Mesothelial cell of epicardium (in vitro differentiated cells): ENCODE measurements at regions not wholly inside any gene's neighbourhood (a gene's known extent, or its start where the extent isn't known, plus 50 kb on each side); places are given as distances from the start of the nearest gene placed in this dataset.
A peak's percentile ranks its signal among the peaks of the same experiment; 100 is the strongest.
"Not testable (repeated sequence)": the region's sequence is repeated elsewhere in the genome, so short reads cannot be mapped to it uniquely, and the experiment has no call there.

Source experiments
- DNase-seq, 2 experiments: peaks; one replicate each; pipeline ENCODE4 v3.0.0; 2021; ENCODE audit warnings: low spot score in 2 of 2; ENCODE audit not compliant: unreplicated experiment in 2 of 2
- H3K27ac Mint-ChIP-seq: 2 replicates; pipeline ENCODE4 v1.8.0; 2021; ENCODE audit warnings: mixed read lengths
- H3K27me3 Mint-ChIP-seq: 2 replicates; pipeline ENCODE4 v1.8.0; 2021; ENCODE audit warnings: low read depth, mixed read lengths
- H3K36me3 Mint-ChIP-seq: 2 replicates; pipeline ENCODE4 v1.8.0; 2021; ENCODE audit warnings: mixed read lengths
- H3K4me1 Mint-ChIP-seq: 2 replicates; pipeline ENCODE4 v1.8.0; 2021; ENCODE audit warnings: mixed read lengths
- H3K4me3 Mint-ChIP-seq: 2 replicates; pipeline ENCODE4 v1.8.0; 2021; ENCODE audit warnings: mild to moderate bottlenecking, moderate library complexity, mixed read lengths
- H3K9me3 Mint-ChIP-seq: 2 replicates; pipeline ENCODE4 v1.8.0; 2021; ENCODE audit warnings: mixed read lengths
- TF ChIP-seq, protein P1 (sequence below): fragments of 200-600 bp; sonication (generic); IDR thresholded peaks from one replicate; pipeline ENCODE4 v1.5.0; 2021; ENCODE audit warnings: antibody characterized with exemption; ENCODE audit not compliant: unreplicated experiment

DNA sequence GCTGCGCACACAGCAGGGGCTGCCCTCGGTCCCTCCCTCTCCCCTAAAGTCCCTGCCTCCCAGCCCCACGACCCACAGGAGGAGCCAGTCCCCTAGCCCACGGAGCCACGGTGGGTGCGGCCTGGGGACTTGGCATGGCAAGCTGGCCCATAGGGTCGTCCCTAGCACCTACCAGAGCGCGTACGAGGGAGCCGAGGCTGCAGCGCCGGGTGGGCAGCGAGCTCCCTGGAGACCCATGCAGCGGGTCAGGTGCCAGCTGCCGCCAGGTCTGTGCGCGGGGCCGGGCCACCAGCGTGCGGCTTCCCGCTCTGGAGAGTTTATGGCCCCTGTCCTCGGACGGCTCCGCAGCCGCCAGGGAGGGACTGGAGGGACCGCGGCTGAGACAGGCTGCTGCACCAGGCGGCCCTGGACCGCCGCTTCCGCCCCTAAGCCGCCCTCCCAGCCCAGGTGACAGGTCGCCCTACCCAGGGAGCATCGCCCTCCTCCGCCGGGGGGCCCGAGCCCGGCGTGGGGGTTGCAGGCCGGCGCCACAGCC, 273.6 kb downstream of the CCDC74A start:
- TF ChIP-seq, protein P1, sequence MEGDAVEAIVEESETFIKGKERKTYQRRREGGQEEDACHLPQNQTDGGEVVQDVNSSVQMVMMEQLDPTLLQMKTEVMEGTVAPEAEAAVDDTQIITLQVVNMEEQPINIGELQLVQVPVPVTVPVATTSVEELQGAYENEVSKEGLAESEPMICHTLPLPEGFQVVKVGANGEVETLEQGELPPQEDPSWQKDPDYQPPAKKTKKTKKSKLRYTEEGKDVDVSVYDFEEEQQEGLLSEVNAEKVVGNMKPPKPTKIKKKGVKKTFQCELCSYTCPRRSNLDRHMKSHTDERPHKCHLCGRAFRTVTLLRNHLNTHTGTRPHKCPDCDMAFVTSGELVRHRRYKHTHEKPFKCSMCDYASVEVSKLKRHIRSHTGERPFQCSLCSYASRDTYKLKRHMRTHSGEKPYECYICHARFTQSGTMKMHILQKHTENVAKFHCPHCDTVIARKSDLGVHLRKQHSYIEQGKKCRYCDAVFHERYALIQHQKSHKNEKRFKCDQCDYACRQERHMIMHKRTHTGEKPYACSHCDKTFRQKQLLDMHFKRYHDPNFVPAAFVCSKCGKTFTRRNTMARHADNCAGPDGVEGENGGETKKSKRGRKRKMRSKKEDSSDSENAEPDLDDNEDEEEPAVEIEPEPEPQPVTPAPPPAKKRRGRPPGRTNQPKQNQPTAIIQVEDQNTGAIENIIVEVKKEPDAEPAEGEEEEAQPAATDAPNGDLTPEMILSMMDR: no peak
- Mint-ChIP-seq H3K4me3 (no peak overlapping the region), H3K4me1 (no peaks in the 10 kb centered on the region), H3K36me3 (no peaks in the 10 kb centered on the region), H3K27me3 (peaks cover 13% of the 10 kb centered on the region), H3K9me3 (no peaks in the 10 kb centered on the region), H3K27ac (no peak overlapping the region)
- no peak for DNase-seq

DNA sequence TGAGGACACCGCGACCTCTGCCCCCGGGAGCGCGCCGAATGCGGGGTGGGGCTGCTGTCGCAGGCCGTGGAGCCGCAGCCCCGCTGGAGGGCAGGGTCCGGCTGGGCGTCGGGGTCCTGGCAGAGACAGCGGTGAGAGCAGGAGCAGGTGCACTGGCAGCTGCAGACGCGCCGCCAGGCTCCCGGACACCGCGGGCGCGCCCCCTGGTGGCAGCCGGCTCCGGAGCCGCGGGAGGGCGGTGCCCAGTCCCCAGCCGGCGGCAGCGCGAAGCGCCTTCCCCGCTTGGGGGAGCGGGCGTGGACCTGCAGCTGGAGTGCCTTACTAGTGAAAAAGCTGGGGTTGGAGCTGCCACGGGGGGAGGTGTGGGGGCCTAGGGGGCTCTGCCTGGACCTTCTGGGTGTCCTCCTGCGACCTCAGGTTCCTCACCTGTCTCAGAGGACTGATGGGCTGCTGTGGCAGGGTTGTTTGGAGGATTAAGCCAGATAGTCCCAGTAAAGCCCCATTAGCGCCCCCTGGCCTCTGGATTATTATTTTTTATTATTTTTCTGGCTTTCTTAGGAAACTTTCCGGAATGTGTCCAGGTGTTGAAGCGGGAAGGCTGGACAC, 274.2 kb downstream of the CCDC74A start:
- peaks cover 14% of the 10 kb centered on the region for H3K27me3 Mint-ChIP-seq
- H3K9me3 Mint-ChIP-seq, H3K36me3 Mint-ChIP-seq, H3K4me1 Mint-ChIP-seq: not testable (repeated sequence)
- peak overlapping the region; percentile 80 for H3K4me3 Mint-ChIP-seq
- peak overlapping the region; percentile 47 for H3K27ac Mint-ChIP-seq
- DNase-seq: peak; percentile 64 to 92
- TF ChIP-seq, protein P1: peak; percentile 92

DNA sequence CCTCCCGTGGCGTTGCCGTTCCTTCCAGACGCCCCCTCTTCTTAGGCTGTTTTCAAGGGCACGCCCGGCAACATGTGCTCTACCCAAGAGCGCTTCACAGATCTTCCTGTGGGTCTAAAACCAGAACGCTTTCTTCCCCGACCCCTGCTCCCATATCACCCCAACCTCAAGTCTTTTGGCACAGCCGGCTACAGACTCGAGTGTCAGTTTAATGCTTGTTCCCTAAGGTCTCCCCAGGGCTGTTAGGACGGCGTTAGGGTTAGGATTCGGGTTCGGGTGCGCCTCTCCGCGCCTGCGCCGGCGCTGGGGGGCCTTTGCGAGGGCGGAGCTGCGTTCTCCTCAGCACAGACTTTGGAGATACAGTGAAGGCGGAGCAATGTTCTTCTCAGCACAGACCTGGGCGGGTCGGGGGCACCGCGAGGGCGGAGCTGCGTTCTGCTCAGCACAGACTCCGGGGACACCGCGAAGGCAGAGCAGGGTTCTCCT, 274.7 kb downstream of the CCDC74A start:
- Mint-ChIP-seq H3K27me3 (peaks cover 19% of the 10 kb centered on the region), H3K27ac (peak overlapping the region; percentile 47), H3K4me3 (peak overlapping the region; percentile 80)
- H3K4me1 Mint-ChIP-seq, H3K36me3 Mint-ChIP-seq, H3K9me3 Mint-ChIP-seq: not testable (repeated sequence)
- DNase-seq: peak; percentile 31 to 66

DNA sequence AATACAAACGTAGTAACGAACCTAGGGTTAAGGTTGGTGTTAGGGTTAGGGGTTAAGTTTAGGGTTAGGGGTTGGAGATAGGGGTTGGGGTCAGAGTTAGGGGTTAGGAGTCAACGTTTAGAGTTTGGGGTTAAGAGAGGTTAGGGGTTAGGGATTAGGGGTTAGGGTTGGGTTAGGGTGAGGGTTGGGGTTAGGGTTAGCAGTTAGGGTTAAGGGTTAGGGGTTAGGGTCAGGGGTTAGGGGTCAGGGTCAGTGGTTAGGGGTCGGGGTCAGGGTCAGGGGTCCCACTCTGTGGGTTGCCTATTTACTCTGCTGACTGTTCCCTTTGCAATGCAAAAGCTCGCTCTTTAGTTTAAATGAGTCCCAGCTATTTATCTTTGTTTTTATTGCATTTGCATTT, 275.5 kb downstream of the CCDC74A start:
- H3K9me3 Mint-ChIP-seq, DNase-seq, H3K36me3 Mint-ChIP-seq, H3K4me3 Mint-ChIP-seq, H3K27ac Mint-ChIP-seq, H3K4me1 Mint-ChIP-seq: not testable (repeated sequence)
- peaks cover 26% of the 10 kb centered on the region for H3K27me3 Mint-ChIP-seq

DNA sequence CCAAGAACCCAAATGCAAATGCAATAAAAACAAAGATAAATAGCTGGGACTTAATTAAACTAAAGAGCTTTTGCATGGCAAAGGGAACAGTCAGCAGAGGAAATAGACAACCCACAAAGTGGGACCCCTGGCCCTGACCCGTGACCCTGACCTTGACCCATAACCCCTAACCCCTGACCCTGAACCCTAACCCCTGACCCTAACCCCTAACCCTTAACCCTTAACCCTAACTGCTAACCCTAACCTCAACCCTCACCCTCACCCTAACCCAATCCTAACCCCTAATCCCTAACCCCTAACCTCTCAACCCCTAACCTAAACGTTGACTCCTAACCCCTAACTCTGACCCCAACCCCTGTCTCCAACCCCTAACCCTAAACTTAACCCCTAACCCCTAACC, 284.9 kb downstream of the CCDC74A start:
- H3K4me3 Mint-ChIP-seq, DNase-seq, H3K9me3 Mint-ChIP-seq, H3K4me1 Mint-ChIP-seq, H3K27ac Mint-ChIP-seq, H3K36me3 Mint-ChIP-seq: not testable (repeated sequence)
- peaks cover 29% of the 10 kb centered on the region for H3K27me3 Mint-ChIP-seq

DNA sequence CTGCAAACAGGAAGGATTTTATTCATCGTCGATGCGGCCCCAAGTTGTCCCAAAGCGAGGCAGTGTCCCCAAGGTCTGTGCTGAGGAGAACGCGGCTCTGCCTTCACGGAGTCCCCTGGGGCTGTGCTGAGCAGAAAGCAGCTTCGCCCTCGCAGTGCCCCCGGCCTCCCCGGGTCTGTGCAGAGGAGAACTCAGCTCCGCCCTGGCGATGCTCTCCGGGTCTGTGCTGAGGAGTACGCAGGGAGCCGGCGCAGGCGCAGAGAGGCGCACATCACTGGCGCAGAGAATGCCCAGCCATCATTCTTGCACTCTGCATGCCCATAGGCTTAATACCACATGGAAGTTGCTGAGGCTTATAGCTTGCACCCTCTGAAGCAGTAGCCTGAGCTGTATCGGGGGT, 285.7 kb downstream of the CCDC74A start:
- not testable (repeated sequence) for H3K4me1 Mint-ChIP-seq, H3K9me3 Mint-ChIP-seq, H3K36me3 Mint-ChIP-seq, DNase-seq, H3K27ac Mint-ChIP-seq, H3K4me3 Mint-ChIP-seq
- H3K27me3 Mint-ChIP-seq: peaks cover 23% of the 10 kb centered on the region

DNA sequence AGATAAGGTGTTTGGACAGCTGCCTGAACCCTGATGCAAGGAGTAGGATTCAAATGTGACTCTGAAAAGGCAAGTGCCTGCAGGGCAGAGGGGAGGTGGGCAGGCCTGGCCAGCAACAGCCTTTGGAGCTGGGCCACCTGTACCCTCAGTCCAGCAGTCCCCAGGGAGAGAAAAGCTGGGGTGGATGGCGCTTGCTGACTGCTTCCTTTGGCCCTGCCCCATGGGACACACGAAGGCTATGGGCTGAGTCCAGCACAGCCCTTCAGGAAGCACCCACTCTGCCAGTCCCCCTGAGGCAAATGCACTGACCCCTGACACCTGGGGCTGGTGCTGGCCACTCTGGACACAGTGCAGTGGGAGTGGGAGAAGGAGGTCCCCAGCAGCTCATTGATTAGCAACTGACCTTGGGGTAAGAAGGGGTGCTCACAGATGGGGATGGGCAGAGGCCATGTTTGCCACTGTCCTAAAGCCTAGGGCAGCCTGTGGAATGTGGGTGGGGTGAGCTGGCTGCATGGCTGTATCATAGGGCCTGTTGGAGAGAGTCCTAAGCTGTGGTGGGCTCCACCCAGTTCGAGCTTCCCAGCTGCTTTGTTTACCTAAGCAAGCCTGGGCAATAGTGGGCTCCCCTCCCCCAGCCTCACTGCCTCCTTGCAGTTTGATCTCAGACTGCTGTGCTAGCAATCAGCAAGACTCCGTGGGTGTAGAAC, 290.7 kb downstream of the CCDC74A start:
- not testable (repeated sequence) for DNase-seq, H3K36me3 Mint-ChIP-seq, H3K4me1 Mint-ChIP-seq, H3K9me3 Mint-ChIP-seq, H3K27me3 Mint-ChIP-seq, H3K27ac Mint-ChIP-seq, H3K4me3 Mint-ChIP-seq

DNA sequence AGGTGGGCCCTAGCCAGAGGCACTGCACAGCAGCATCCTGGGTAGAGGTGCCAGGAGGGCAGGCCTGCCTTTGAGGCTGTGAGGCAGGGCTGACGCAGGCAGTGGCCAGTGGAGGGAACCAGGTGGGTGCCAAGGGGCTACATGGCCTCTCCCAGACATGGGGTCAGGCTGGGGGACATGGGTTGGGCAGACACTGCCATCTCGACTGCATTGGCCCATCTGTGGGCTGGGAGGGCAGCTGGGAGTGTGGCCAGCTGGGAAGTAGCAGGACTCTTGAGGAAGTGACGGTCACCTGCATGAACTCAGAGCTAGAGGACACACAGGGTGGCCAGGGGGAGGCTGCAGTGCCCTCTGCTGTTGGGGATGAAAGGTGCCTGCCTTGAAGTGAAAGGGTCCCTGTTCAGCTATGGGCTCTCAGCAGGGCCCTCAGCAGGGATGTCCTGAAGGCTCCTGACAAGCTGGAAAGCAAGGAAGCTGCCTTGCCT, 294.6 kb downstream of the CCDC74A start:
- not testable (repeated sequence) for H3K36me3 Mint-ChIP-seq

DNA sequence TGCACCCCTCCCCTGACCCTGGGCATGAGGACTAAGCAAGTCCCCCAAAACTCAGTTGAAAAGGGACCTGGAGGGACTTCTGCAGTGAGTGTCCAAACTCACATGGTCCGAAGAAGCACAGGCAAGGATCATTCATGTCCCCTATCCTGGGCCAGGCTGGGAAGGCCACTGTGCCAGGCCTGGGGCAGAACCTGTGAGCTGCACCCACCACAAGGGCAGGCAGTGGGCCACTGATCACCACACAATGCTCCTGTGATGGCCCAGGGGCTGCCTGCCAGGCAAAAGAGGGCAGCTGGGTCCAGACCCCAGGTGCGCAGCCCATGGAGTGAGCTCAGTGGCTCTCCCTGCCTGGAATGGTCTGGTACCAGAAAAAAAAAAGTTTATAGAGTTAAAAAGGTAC, 295.4 kb downstream of the CCDC74A start:
- not testable (repeated sequence) for H3K4me3 Mint-ChIP-seq, H3K27ac Mint-ChIP-seq

More for the DNA sequence above, 294.6 kb downstream of the CCDC74A start:
- not testable (repeated sequence) for H3K4me1 Mint-ChIP-seq, H3K27me3 Mint-ChIP-seq, H3K27ac Mint-ChIP-seq, H3K9me3 Mint-ChIP-seq, H3K4me3 Mint-ChIP-seq, DNase-seq

DNA sequence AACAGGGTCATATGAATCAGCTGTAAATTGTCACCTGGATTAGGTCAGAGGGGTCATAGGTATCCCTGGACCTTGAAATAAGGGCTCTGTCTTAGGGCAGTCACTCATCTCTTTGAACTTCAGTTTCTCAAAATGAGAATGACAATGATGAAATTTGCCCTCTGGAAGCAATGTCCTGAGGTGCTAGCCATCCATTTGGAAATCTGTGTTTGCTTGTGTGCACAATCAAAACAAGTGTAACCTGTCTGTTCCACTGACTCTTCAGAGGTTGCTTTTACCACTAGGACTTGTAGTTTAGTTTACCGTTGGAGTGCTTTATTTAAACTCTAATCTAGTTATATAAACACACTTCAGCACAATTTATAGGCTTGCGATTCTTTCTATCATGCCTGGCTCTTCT, 297.3 kb downstream of the CCDC74A start:
- H3K9me3 Mint-ChIP-seq, H3K27ac Mint-ChIP-seq, H3K4me1 Mint-ChIP-seq, H3K4me3 Mint-ChIP-seq, H3K27me3 Mint-ChIP-seq, H3K36me3 Mint-ChIP-seq, DNase-seq: not testable (repeated sequence)

More for the DNA sequence above, 295.4 kb downstream of the CCDC74A start:
- H3K4me1 Mint-ChIP-seq, H3K9me3 Mint-ChIP-seq, H3K27me3 Mint-ChIP-seq, H3K36me3 Mint-ChIP-seq, DNase-seq: not testable (repeated sequence)
